Ureter (tissue), 1 donor: ENCODE measurements at regions not wholly inside any gene's neighbourhood (a gene's known extent, or its start where the extent isn't known, plus 50 kb on each side); places are given as distances from the start of the nearest gene placed in this dataset.

Experiments
- DNase-seq: peaks from one replicate; pipeline ENCODE4 v3.0.0-alpha.2; 2020; ENCODE audit warnings: low spot score
- donor health status: DM: yes; HTN: yes; CAD: no.

GRCh38 chr7:110564246-110564645, 526.7 kb upstream of the LRRN3 start:
- DNase-seq, result no peak

- DNase-seq, result no peak
Observed at GRCh38 chr7:110568388-110568787, 522.5 kb upstream of the LRRN3 start.

GRCh38 chr7:110568932-110569331, 522.0 kb upstream of the LRRN3 start:
- no peak for DNase-seq

- no peak for DNase-seq
Observed at GRCh38 chr7:110569486-110570205, 521.3 kb upstream of the LRRN3 start.

- no peak for DNase-seq
Observed at GRCh38 chr7:110573862-110574528, 516.9 kb upstream of the LRRN3 start.

- DNase-seq, result no peak
Observed at GRCh38 chr7:110587294-110587693, 503.6 kb upstream of the LRRN3 start.

- DNase-seq, result no peak
Observed at GRCh38 chr7:110590415-110590814, 500.5 kb upstream of the LRRN3 start.

- DNase-seq, result no peak
Observed at GRCh38 chr7:110591341-110591740, 499.6 kb upstream of the LRRN3 start.

GRCh38 chr7:110592557-110592956, 498.4 kb upstream of the LRRN3 start:
- no peak for DNase-seq

GRCh38 chr7:110593355-110593754, 497.6 kb upstream of the LRRN3 start:
- no peak for DNase-seq

GRCh38 chr7:110595694-110596093, 495.2 kb upstream of the LRRN3 start:
- DNase-seq, result no peak

- DNase-seq, result no peak
Observed at GRCh38 chr7:110600956-110601355, 490.0 kb upstream of the LRRN3 start.

GRCh38 chr7:110601710-110602109, 489.2 kb upstream of the LRRN3 start:
- DNase-seq, result no peak

- no peak for DNase-seq
Observed at GRCh38 chr7:110604206-110604605, 486.7 kb upstream of the LRRN3 start.

- no peak for DNase-seq
Observed at GRCh38 chr7:110604885-110605284, 486.0 kb upstream of the LRRN3 start.

GRCh38 chr7:110607050-110607857, 483.7 kb upstream of the LRRN3 start:
- no peak for DNase-seq

GRCh38 chr7:110609336-110609735, 481.6 kb upstream of the LRRN3 start:
- DNase-seq, result no peak

GRCh38 chr7:110612680-110613079, 478.2 kb upstream of the LRRN3 start:
- DNase-seq, result no peak
